RWPE2 (cell line): ENCODE measurements at regions not wholly inside any gene's neighbourhood (a gene's known extent, or its start where the extent isn't known, plus 50 kb on each side); places are given as distances from the start of the nearest gene placed in this dataset.
A peak's percentile ranks its signal among the peaks of the same experiment; 100 is the strongest.
"Not testable (repeated sequence)": the region's sequence is repeated elsewhere in the genome, so short reads cannot be mapped to it uniquely, and the experiment has no call there.

ENCODE experiments used
- ATAC-seq: fragments of 200-7000 bp; cut with Tn5 transposase; 3 replicates; pipeline ENCODE4 v1.9.1; 2021; ENCODE audit warnings: low read depth
- DNase-seq: peaks from one replicate; pipeline ENCODE4 v3.0.0-alpha.2; 2020; ENCODE audit warnings: low spot score
- H3K27ac ChIP-seq: fragments of 450-650 bp; 2 replicates; pipeline ENCODE4 v1.5.1; 2017; ENCODE audit warnings: mild to moderate bottlenecking; ENCODE audit not compliant: poor library complexity, severe bottlenecking
- H3K27me3 ChIP-seq: fragments of 250-450 bp; sonication (Bioruptor Pico); 2 replicates; pipeline ENCODE4 v1.5.1; 2021; ENCODE audit warnings: mild to moderate bottlenecking, moderate library complexity; ENCODE audit not compliant: insufficient read depth, poor library complexity, severe bottlenecking
- H3K36me3 ChIP-seq: fragments of 250-450 bp; sonication (Bioruptor Pico); 2 replicates; pipeline ENCODE4 v1.5.1; 2020; ENCODE audit warnings: low read depth, mild to moderate bottlenecking, moderate library complexity
- H3K4me1 ChIP-seq: fragments of 250-450 bp; sonication (Bioruptor Pico); 2 replicates; pipeline ENCODE4 v1.5.1; 2021; ENCODE audit warnings: mild to moderate bottlenecking, moderate library complexity; ENCODE audit not compliant: insufficient read depth, poor library complexity, severe bottlenecking
- H3K4me3 ChIP-seq: fragments of 250-450 bp; sonication (Bioruptor Pico); 2 replicates; pipeline ENCODE4 v1.5.1; 2021; ENCODE audit warnings: mild to moderate bottlenecking, moderate library complexity; ENCODE audit not compliant: severe bottlenecking
- H3K9me3 ChIP-seq: fragments of 250-450 bp; sonication (Bioruptor Pico); 2 replicates; pipeline ENCODE4 v1.5.1; 2021; ENCODE audit warnings: mild to moderate bottlenecking, moderate library complexity; ENCODE audit not compliant: severe bottlenecking
- TF ChIP-seq, protein P1 (sequence below): fragments of 450-650 bp; IDR thresholded peaks from one replicate; pipeline ENCODE4 v1.5.1; 2017; ENCODE audit warnings: mild to moderate bottlenecking, moderate library complexity; ENCODE audit not compliant: poor library complexity, severe bottlenecking

DNA sequence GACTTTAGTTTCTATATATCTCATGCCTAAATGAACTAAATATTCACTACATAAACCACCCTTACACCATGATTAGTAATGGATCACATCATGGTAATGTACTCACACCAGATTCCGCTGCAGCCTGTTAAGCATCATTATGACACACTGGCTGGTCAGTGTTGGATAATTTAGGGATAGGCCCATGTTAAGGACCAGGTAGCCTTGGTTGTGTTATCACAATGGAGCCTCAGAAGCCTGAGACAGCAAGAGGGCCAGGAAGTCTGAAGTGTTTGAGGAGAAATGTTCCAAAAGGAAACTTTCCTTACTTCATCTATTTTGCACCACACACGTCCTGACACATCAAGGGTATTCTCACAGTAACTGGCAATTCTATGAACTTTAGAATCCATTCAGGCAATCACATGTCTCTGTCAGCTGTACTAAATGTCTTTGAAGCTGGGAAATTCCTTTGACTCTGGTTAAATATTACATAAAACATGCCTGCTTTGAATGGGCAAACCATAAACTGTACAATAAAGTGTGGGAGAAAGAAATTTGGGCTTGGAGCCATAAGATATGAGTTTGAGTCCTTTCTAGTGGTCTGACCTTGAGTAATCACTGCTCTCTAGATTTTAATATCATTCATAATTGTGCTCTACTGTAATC, 105.3 kb upstream of the DPT start:
- H3K4me3 ChIP-seq = no peak overlapping the region
- TF ChIP-seq, protein P1, sequence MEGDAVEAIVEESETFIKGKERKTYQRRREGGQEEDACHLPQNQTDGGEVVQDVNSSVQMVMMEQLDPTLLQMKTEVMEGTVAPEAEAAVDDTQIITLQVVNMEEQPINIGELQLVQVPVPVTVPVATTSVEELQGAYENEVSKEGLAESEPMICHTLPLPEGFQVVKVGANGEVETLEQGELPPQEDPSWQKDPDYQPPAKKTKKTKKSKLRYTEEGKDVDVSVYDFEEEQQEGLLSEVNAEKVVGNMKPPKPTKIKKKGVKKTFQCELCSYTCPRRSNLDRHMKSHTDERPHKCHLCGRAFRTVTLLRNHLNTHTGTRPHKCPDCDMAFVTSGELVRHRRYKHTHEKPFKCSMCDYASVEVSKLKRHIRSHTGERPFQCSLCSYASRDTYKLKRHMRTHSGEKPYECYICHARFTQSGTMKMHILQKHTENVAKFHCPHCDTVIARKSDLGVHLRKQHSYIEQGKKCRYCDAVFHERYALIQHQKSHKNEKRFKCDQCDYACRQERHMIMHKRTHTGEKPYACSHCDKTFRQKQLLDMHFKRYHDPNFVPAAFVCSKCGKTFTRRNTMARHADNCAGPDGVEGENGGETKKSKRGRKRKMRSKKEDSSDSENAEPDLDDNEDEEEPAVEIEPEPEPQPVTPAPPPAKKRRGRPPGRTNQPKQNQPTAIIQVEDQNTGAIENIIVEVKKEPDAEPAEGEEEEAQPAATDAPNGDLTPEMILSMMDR = no peak

DNA sequence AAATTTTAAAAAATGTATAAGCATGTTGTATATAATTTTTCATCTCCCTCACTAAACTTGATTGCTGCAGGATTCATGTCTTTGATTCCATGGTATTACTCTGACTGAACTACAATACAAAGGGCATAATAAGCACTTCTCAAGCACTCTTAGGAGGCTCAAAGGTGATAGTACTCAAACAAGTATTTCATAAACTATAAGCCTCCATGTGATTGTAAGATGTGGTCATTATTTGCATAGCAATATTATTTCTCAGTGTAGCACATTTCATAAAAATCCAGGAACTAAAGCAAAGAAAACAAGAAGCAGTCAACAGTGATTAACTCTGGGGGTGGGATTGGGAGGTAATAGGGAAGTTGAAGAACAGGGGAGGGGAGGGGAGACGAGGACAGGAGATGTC, 106.2 kb upstream of the DPT start:
- Histone ChIP-seq H3K4me1 (peaks cover 6% of the 10 kb centered on the region), H3K9me3 (no peaks in the 10 kb centered on the region), H3K27ac (no peak overlapping the region), H3K27me3 (no peaks in the 10 kb centered on the region), H3K4me3 (no peak overlapping the region), H3K36me3 (no peaks in the 10 kb centered on the region)
- DNase-seq = no peak
- TF ChIP-seq, protein P1 = no peak
- ATAC-seq = no peak

More for the DNA sequence above, 105.3 kb upstream of the DPT start:
- Histone ChIP-seq H3K36me3 (no peaks in the 10 kb centered on the region), H3K9me3 (no peaks in the 10 kb centered on the region), H3K27ac (no peak overlapping the region), H3K4me1 (peaks cover 6% of the 10 kb centered on the region), H3K27me3 (no peaks in the 10 kb centered on the region)
- ATAC-seq (no peak), DNase-seq (no peak)

DNA sequence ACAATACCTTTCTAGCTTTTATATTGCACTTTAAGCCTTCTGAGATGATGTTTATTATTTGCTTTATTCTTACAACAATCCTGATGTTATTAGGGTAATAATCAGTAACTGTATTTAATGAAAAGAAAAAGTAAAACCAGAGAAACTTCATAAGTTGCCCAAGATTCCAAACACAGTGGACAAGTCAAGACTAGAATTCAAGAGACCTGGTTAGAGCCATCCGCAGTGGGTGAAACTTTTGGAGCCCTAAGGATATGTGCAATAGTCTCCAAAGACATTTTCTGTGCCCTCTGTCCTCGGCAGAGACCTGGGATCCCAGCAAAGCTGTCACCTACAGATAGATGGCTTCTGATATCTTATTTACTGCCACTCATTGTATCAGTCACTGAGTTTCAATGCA, 106.8 kb upstream of the DPT start:
- Histone ChIP-seq H3K36me3 (no peaks in the 10 kb centered on the region), H3K4me3 (no peak overlapping the region), H3K27ac (no peak overlapping the region), H3K9me3 (no peaks in the 10 kb centered on the region), H3K27me3 (no peaks in the 10 kb centered on the region), H3K4me1 (peaks cover 6% of the 10 kb centered on the region)
- DNase-seq (no peak), ATAC-seq (peak; percentile 36; the same call in 2 of the 3 replicates)
- TF ChIP-seq, protein P1 = no peak

DNA sequence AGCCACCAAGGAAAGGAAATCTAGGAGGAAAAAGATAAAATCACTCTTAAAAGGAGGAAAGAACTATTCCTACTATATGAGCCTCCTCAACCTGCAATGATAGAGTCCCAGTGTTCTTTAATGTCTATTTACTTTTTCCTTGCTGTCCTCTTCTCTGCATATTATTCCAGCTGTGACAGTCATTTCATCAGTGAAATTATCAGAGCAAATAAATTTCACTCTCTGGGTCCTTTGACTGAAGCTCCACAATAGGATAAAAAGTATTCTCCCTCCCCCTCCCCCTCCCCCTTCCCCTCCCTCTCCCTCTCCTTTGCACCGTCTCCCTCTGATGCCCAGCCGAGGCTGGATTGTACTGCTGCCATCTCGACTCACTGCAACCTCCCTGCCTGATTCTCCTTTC, 107.5 kb upstream of the DPT start:
- H3K27me3 ChIP-seq = no peaks in the 10 kb centered on the region
- H3K9me3 ChIP-seq = no peaks in the 10 kb centered on the region
- no peak overlapping the region for H3K27ac ChIP-seq
- DNase-seq (no peak), ATAC-seq (no peak)
- no peak overlapping the region for H3K4me3 ChIP-seq
- TF ChIP-seq, protein P1 = no peak
- H3K36me3 ChIP-seq = no peaks in the 10 kb centered on the region
- peaks cover 6% of the 10 kb centered on the region for H3K4me1 ChIP-seq

DNA sequence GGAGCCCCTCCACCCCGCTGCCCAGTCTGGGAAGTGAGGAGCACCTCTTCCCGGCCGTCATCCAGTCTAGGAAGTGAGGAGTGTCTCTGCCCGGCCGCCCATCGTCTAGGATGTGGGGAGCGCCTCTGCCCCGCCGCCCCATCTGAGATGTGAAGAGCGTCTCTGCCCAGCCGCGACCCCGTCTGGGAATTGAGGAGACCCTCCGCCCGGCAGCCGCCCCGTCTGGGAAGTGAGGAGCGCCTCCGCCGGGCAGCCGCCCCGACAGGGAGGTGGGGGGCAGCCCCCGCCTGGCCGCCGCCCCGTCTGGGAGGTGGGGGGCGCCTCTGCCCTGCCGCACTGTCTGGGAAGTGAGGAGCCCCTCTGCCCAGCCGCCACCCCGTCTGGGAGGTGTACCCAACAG, 108.2 kb upstream of the DPT start:
- not testable (repeated sequence) for H3K27me3 ChIP-seq, H3K9me3 ChIP-seq, H3K4me1 ChIP-seq, H3K27ac ChIP-seq, H3K36me3 ChIP-seq, H3K4me3 ChIP-seq, ATAC-seq
- DNase-seq = peak; percentile 42
